Neural crest cell (in vitro differentiated cells): ENCODE measurements at regions not wholly inside any gene's neighbourhood (a gene's known extent, or its start where the extent isn't known, plus 50 kb on each side); places are given as distances from the start of the nearest gene placed in this dataset.
A peak's percentile ranks its signal among the peaks of the same experiment; 100 is the strongest.

ENCODE experiments used
- DNase-seq: peaks from one replicate; pipeline ENCODE4 v3.0.0; 2021; ENCODE audit warnings: low read depth, mixed read lengths, low spot score
- H3K27ac Mint-ChIP-seq: one replicate; pipeline ENCODE4 v1.8.0; 2021; ENCODE audit warnings: mild to moderate bottlenecking, mixed read lengths; ENCODE audit not compliant: unreplicated experiment
- H3K27me3 Mint-ChIP-seq: 2 replicates; pipeline ENCODE4 v1.8.0; 2021; ENCODE audit warnings: low read depth, mild to moderate bottlenecking, mixed read lengths
- H3K36me3 Mint-ChIP-seq: 2 replicates; pipeline ENCODE4 v1.8.0; 2021; ENCODE audit warnings: low read depth, mild to moderate bottlenecking, mixed read lengths
- H3K4me1 Mint-ChIP-seq: 2 replicates; pipeline ENCODE4 v1.8.0; 2021; ENCODE audit warnings: mixed read lengths
- H3K4me3 Mint-ChIP-seq: one replicate; pipeline ENCODE4 v1.8.0; 2021; ENCODE audit warnings: mild to moderate bottlenecking, mixed read lengths
- H3K9me3 Mint-ChIP-seq: 2 replicates; pipeline ENCODE4 v1.8.0; 2021; ENCODE audit warnings: mixed read lengths
- TF ChIP-seq, protein P1 (sequence below): fragments of 200-600 bp; sonication (generic); conservative IDR thresholded peaks from 2 replicates; pipeline ENCODE4 v1.5.0; 2021; ENCODE audit warnings: antibody characterized with exemption, mild to moderate bottlenecking

DNA sequence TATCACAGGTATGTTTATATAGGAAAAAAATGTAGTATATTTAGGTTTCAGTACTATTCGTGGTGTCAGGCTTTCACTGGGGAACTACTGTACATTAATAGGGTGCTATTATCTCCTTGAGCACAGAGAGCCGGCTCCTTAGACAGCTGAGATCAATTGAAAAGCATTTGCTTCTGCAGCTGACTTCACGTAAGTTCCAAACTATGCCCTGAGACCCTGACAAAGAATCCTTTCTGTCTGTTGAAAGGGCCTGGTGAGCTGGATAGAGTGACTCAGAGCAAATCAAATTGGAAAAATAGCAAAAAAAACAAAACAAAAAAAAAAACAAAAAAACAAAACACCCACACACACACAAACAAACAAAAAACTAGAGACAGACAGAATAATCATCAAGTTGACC lies 652.0 kb downstream of the MTRR start:
- H3K9me3 Mint-ChIP-seq: no peaks in the 10 kb centered on the region

DNA sequence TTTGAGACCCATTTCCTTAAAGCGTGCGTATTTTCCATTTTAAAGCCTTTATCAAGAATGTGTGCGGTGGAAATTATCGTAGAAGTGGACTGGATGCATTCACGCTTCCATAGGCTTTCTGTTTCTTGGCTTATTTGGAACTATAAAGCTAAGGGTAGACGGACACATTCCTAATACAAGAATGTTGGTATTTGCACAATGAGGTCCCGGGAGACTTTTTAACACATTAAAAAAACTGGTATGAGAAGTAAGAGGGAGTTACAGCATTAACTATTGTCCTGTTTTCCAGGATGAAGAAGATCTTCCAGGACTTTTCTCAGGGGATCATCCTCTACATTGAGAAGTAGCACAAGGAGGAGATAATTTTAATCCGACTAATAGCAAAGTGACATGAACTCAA lies 653.0 kb downstream of the MTRR start:
- Mint-ChIP-seq H3K27me3 (no peaks in the 10 kb centered on the region), H3K36me3 (no peaks in the 10 kb centered on the region), H3K4me3 (no peak overlapping the region), H3K27ac (no peak overlapping the region), H3K4me1 (peaks cover 34% of the 10 kb centered on the region), H3K9me3 (no peaks in the 10 kb centered on the region)
- no peak for DNase-seq
- TF ChIP-seq, protein P1, sequence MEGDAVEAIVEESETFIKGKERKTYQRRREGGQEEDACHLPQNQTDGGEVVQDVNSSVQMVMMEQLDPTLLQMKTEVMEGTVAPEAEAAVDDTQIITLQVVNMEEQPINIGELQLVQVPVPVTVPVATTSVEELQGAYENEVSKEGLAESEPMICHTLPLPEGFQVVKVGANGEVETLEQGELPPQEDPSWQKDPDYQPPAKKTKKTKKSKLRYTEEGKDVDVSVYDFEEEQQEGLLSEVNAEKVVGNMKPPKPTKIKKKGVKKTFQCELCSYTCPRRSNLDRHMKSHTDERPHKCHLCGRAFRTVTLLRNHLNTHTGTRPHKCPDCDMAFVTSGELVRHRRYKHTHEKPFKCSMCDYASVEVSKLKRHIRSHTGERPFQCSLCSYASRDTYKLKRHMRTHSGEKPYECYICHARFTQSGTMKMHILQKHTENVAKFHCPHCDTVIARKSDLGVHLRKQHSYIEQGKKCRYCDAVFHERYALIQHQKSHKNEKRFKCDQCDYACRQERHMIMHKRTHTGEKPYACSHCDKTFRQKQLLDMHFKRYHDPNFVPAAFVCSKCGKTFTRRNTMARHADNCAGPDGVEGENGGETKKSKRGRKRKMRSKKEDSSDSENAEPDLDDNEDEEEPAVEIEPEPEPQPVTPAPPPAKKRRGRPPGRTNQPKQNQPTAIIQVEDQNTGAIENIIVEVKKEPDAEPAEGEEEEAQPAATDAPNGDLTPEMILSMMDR: no peak

More for the DNA sequence above, 652.0 kb downstream of the MTRR start:
- Mint-ChIP-seq H3K27ac (peak overlapping the region; percentile 94), H3K36me3 (no peaks in the 10 kb centered on the region), H3K4me3 (peak overlapping the region; percentile 23), H3K4me1 (peaks cover 34% of the 10 kb centered on the region), H3K27me3 (no peaks in the 10 kb centered on the region)
- no peak for DNase-seq
- TF ChIP-seq, protein P1: no peak

DNA sequence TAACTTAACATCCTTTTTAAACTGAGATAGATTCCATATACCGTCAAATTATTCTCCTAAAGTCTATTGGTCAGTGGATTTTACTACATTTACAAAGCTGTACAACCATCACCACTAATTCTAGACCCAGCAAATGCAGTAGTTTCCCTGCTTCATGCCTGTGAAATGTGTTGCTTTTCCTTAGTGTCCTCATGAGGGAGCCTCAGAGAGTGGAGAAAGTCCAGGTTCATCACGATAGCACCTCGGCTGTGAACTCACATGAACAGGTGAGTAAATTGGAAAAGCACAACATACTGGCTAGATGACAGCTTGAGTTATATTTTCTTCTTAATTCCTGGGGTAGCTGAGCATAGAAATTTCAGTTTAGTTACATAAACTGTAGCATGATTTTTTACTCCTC lies 653.7 kb downstream of the MTRR start:
- peaks cover 34% of the 10 kb centered on the region for H3K4me1 Mint-ChIP-seq
- H3K27me3 Mint-ChIP-seq: no peaks in the 10 kb centered on the region
- H3K9me3 Mint-ChIP-seq: no peaks in the 10 kb centered on the region
- no peak overlapping the region for H3K27ac Mint-ChIP-seq
- no peak overlapping the region for H3K4me3 Mint-ChIP-seq
- H3K36me3 Mint-ChIP-seq: no peaks in the 10 kb centered on the region
- TF ChIP-seq, protein P1: no peak
- no peak for DNase-seq

DNA sequence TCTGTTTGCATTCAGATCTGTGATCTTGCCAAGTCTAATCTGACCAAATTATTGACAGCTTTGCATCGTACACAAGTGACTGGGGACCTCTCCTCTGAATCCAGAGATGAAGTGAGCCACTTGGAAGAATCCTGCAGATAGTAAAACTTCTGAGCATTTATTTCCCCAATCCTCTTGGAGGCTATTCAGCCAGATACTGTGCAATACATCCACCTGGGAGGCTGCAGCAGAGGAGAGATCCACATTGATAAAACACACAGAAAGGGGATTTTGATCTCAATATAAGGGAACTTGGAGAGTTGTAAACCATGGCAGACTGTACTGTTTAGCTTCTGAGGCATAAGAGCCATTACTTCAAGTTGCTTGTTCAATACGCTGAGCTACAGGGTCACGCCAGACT lies 654.6 kb downstream of the MTRR start:
- DNase-seq: no peak
- H3K9me3 Mint-ChIP-seq: no peaks in the 10 kb centered on the region
- no peaks in the 10 kb centered on the region for H3K27me3 Mint-ChIP-seq
- no peak overlapping the region for H3K27ac Mint-ChIP-seq
- TF ChIP-seq, protein P1: no peak
- H3K4me1 Mint-ChIP-seq: peaks cover 34% of the 10 kb centered on the region
- H3K4me3 Mint-ChIP-seq: no peak overlapping the region
- H3K36me3 Mint-ChIP-seq: no peaks in the 10 kb centered on the region

DNA sequence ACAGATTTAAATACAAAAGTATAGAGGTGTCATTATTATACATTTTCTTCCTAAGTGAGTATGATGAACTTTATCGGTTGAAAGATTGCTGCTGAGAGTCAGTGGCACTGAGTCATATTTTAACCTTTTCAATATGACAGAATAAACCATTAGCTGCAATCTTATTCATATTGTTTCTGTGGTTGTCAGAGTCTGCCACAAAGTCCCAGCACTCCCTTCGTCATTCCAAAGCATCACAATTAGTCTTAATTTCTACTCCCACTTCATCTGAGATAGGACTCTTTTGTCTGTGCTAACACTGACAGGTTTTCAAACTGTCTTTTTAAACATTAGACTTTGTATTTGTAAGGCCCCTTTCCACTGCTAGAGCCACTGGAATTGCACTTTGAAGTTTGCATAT lies 656.9 kb downstream of the MTRR start:
- Mint-ChIP-seq H3K36me3 (no peaks in the 10 kb centered on the region), H3K9me3 (no peaks in the 10 kb centered on the region), H3K4me3 (no peak overlapping the region), H3K27ac (no peak overlapping the region), H3K27me3 (no peaks in the 10 kb centered on the region), H3K4me1 (peaks cover 22% of the 10 kb centered on the region)
- DNase-seq: no peak
- TF ChIP-seq, protein P1: no peak

DNA sequence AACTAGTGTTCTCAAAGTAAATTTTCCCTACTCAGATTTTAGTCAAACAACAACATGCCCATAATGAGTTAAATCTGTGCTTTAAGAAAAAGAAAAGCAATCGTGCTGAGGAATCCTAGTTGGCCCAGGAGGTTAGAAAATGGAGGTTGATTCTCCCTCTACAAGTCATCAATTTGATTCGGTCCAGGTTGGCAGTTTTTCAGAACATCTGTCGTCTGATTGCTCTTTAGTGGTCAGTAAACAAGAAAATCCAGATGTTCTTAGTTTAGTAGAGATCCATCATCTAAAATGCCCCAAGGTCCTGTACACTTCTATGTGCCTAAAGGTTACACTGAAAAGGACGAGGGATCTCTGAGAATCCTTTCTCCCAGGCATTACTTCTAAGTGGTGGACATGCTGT lies 659.2 kb downstream of the MTRR start:
- Mint-ChIP-seq H3K36me3 (no peaks in the 10 kb centered on the region), H3K4me3 (no peak overlapping the region), H3K9me3 (no peaks in the 10 kb centered on the region), H3K4me1 (peaks cover 4% of the 10 kb centered on the region), H3K27ac (no peak overlapping the region), H3K27me3 (no peaks in the 10 kb centered on the region)
- DNase-seq: no peak
- TF ChIP-seq, protein P1: no peak
